Choroid plexus epithelial cell (primary cell): ENCODE measurements at regions not wholly inside any gene's neighbourhood (a gene's known extent, or its start where the extent isn't known, plus 50 kb on each side); places are given as distances from the start of the nearest gene placed in this dataset.
"Not testable (repeated sequence)": the region's sequence is repeated elsewhere in the genome, so short reads cannot be mapped to it uniquely, and the experiment has no call there.

Experiments used
- DNase-seq: peaks from one replicate; pipeline ENCODE4 v3.0.0-alpha.2; 2010; ENCODE audit warnings: low read depth
- H3K4me3 ChIP-seq: 2 replicates; pipeline ENCODE4 v1.5.1; 2011; ENCODE audit warnings: low read depth, mild to moderate bottlenecking, control low read depth, low read length, moderate library complexity
- CTCF ChIP-seq: conservative IDR thresholded peaks from 2 replicates; pipeline ENCODE4 v1.5.1; 2011; ENCODE audit warnings: low read depth, mild to moderate bottlenecking, control low read depth, inconsistent platforms, low read length, moderate library complexity

GRCh38 chr13:74272826-74273225 lies 138.6 kb upstream of the KLF12 start:
- TF ChIP-seq CTCF: no peak
- no peak overlapping the region for H3K4me3 ChIP-seq
- DNase-seq: no peak

DNA sequence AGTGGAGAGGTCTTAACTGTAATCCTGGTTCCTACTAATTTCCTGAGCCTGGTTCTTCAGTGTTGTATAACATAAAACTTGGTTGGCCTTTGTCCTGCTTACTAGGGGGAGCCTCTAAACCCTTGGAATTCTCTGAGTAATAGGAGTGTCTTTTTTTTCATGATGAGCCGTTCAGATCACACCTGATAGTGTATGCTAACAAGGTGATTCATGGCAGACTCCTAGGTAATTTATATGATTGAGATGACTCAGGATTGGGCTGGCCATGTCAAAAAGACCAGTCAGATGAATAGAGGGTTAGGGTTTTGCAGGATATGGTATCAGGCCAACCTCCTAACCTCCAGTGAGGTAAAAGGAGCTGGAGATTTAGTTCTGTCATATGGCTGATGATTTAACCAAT lies 135.8 kb upstream of the KLF12 start:
- H3K4me3 ChIP-seq: no peak overlapping the region
- no peak for TF ChIP-seq CTCF
- no peak for DNase-seq

DNA sequence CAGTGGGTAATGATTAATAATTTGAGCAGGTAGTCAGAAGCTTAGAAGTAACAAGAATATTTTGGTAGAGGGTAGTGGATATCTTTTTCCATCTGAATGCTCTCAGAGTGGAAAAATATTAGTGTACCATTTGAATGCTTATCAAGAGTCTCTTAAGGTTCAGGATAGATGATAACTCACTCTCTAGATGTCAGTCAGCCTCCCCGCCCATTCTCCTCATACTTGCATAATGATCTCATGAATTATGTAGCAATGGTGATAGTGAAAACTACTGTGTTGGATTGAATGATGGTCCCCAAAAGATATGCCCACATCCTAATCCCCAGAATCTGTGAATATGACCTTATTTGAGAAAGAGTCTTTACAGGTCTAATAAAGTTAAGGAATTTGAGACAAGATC lies 132.7 kb upstream of the KLF12 start:
- H3K4me3 ChIP-seq: no peak overlapping the region
- no peak for DNase-seq
- no peak for TF ChIP-seq CTCF

- DNase-seq: no peak
- no peak for TF ChIP-seq CTCF
- no peak overlapping the region for H3K4me3 ChIP-seq
Observed at GRCh38 chr13:74266309-74266708, 132.1 kb upstream of the KLF12 start.

GRCh38 chr13:74264333-74264732 lies 130.1 kb upstream of the KLF12 start:
- DNase-seq: no peak
- TF ChIP-seq CTCF: no peak
- H3K4me3 ChIP-seq: no peak overlapping the region

GRCh38 chr13:74260420-74260819 lies 126.2 kb upstream of the KLF12 start:
- not testable (repeated sequence) for H3K4me3 ChIP-seq, DNase-seq

DNA sequence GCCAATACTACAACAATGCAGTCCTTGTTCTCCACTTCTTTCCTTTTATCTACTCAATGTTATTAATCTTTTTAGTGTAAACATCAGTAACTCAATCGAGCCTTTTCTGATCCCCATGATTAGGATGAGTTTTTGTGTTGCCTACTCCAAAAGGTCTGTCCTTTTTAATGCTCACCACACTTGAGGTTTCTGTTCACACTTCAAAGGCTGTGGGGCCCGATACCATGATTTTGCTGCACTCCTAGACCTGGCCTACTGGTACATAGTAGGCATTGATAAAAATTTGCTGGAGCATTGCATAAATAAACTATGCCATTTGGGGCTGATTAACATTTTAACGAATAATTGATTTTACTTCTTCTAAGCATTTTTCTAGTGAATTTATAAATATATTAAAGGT lies 125.4 kb upstream of the KLF12 start:
- no peak for DNase-seq
- no peak for TF ChIP-seq CTCF
- H3K4me3 ChIP-seq: no peak overlapping the region

DNA sequence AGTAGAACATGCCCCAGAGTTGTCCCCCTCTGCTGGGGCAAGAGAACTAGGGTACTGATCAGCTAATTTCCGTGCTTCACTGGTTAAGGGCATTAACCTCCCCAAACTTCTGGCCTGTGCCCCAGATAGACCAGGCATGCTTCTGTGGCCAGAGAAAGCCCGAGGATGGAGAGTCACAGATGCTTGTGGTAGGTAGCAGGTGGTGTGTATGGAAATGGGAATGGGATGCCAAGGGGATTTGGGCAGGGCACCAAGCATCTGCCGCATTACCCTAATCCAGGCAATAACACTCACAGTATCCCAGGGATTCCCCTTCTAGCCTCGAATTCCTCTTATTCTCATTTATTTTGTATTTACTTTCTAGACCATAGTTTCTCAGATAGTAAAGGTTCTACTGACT lies 124.8 kb upstream of the KLF12 start:
- H3K4me3 ChIP-seq: no peak overlapping the region
- no peak for TF ChIP-seq CTCF
- no peak for DNase-seq
